GM10266 (cell line): ENCODE measurements at regions not wholly inside any gene's neighbourhood (a gene's known extent, or its start where the extent isn't known, plus 50 kb on each side); places are given as distances from the start of the nearest gene placed in this dataset.

Experiments
- DNase-seq: peaks from one replicate; pipeline ENCODE4 v3.0.0; 2012; ENCODE audit errors: extremely low spot score
- TF ChIP-seq, protein P1 (sequence below): IDR thresholded peaks from 2 replicates; pipeline ENCODE4 v1.5.1; 2012; ENCODE audit warnings: mild to moderate bottlenecking, low read depth; ENCODE audit not compliant: control insufficient read depth, insufficient read depth; ENCODE audit errors: missing control alignments

- TF ChIP-seq, protein P1, sequence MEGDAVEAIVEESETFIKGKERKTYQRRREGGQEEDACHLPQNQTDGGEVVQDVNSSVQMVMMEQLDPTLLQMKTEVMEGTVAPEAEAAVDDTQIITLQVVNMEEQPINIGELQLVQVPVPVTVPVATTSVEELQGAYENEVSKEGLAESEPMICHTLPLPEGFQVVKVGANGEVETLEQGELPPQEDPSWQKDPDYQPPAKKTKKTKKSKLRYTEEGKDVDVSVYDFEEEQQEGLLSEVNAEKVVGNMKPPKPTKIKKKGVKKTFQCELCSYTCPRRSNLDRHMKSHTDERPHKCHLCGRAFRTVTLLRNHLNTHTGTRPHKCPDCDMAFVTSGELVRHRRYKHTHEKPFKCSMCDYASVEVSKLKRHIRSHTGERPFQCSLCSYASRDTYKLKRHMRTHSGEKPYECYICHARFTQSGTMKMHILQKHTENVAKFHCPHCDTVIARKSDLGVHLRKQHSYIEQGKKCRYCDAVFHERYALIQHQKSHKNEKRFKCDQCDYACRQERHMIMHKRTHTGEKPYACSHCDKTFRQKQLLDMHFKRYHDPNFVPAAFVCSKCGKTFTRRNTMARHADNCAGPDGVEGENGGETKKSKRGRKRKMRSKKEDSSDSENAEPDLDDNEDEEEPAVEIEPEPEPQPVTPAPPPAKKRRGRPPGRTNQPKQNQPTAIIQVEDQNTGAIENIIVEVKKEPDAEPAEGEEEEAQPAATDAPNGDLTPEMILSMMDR, result no peak
- DNase-seq, result no peak
Measured at GRCh38 chr9:113808391-113809358, 67.4 kb upstream of the ZNF618 start.

GRCh38 chr9:113817171-113817570 is 58.9 kb upstream of the ZNF618 start:
- TF ChIP-seq, protein P1, result no peak
- DNase-seq, result no peak

GRCh38 chr9:113818391-113818790 is 57.7 kb upstream of the ZNF618 start:
- TF ChIP-seq, protein P1, result no peak
- no peak for DNase-seq

DNA sequence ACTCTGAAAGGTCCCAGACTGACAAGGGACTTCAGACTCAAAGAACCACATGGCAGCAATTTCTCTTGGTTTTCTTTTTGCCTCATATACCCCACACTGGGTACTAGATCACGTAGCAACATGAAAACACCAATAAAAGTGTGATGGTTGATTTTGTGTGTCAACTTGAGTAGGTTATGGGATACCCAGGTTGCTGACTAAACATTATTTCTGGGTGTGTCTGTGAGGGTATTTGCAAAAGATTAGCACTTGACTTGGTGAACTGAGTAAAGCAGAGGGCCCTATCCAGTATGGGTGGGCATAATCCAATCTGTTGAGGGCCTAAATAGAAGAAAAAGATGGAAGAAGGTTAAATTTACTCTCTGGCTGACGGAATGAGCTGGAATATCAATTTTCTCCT is 53.8 kb upstream of the ZNF618 start:
- TF ChIP-seq, protein P1, result no peak
- no peak for DNase-seq

GRCh38 chr9:113823421-113823820 is 52.7 kb upstream of the ZNF618 start:
- TF ChIP-seq, protein P1, result no peak
- no peak for DNase-seq
